ENCODE measurements at regions not wholly inside any gene's neighbourhood (a gene's known extent, or its start where the extent isn't known, plus 50 kb on each side); places are given as distances from the start of the nearest gene placed in this dataset.

DNA sequence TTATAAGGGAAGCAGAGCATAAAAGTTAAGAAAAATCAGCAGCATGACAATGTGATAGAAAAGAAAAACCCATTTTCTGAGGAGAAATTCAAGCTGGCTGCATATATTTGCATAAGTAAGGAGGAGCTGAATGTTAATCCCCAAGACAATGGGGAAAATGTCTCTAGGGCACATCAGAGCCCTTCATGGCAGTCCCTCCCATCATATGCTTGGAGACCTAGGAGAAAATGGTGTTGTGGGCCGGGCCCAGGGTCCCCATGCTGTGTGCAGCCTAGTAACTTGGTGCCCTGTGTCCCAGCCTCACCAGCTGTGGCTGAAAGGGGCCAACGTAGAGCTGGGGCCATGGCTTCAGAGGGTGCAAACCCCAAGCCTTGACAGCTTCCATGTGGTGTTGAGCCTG lies 100.6 kb upstream of the PLPPR4 start:
- no peak for DNase-seq (ENCODE audit: low read depth)

DNA sequence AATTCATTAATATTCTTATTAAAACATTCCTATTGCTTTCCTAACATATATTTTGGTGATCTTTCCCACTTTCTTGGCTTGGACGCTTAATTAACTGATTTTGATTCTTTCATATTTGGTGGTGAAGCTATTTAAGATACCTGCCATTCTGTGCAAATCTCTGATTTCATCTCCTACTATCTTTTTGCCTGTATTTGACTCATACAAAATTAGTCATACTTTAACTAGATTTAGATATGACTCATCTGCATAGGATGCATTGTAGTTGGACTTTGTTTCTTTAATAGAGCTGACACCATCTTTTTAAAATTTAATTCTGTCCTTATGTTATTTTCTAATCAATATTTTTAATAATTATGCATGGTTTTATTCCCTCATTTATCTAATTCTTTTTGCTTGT lies 93.8 kb upstream of the PLPPR4 start:
- peak; percentile 70 for DNase-seq (ENCODE audit: low read depth)

DNA sequence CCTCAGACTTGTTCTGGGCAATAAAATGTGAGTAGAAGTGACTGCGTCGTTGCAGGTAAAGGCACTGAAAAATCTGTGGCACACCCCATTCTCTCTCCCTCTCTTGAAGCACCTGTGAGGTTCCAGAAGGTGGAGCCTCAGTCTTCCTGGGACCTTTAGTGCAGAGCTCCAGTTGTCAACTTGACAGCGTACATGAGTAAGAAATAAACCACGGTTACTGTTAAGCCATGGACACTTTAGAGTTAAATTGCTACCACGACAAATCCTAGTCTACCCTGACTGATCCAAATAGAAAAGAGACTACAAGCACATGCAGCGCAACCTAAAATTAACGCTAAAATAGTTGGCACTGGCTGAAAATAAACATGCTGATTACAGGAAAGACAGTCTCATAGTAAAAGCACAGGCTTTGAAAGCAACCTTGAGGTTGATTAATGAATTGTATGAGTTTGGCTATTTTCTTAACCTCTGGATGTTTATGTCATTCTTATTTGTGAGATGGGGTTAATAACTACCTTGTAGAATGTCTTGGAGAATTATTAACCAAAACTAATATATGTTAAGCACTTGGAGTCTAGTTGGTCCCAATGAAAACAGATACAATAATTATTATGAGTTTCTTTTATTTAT lies 93.0 kb upstream of the PLPPR4 start:
- DNase-seq (ENCODE audit: low read depth), result peak; percentile 7

DNA sequence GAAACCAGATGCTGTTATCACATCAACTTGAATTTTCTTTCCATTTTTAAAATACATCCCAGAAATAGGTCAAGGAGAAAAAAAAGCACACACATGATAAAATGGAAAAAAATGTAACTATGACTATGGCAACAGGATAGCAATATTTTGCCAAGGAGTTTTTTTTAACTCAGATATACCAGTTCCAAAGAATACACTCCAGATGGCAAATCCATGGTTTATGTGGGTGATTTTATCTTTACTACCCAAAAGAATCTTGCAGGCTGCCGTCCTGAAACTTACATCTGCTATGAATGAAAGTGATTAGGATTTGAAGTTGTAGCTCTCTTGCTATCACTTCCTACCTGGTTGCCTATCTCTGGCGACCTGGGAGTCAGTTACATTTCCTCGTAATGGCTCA lies 91.0 kb upstream of the PLPPR4 start:
- DNase-seq (ENCODE audit: low read depth), result no peak

DNA sequence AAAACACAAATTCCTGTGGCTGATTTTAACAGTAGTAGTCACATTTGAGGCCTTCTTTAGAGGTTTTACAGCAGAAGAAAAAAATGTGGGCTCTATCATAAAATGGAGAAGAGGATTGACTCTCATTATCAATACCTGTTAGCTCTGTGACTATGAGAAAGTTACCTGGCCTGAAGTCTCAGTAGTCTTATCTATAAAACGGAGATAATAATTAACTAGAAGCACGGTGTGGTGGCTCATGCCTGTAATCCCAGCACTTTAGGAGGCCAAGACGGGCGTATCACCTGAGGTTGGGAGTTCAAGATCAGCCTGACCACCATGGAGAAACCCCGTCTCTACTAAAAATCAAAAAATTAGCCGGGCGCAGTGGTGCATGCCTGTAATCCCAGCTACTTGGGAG lies 90.4 kb upstream of the PLPPR4 start:
- peak; percentile 22 for DNase-seq (ENCODE audit: low read depth)

DNA sequence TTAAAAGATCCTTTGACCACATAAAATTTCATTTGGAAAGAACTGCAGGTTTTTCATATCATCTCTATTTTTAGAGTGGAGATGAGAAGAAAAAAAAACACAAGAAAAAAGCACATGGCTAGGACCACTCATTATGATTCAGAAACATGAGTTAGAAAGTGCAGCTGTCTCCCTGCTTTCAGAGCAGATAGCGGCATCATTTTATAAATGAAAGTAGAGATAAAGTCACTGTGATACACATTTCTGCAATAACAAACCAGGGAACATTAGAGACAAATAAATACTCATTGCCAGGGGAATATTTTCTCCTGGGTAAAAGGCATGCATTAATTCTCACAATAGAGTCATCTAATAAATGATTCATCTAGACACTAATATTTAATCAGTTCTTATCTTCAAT lies 87.5 kb upstream of the PLPPR4 start:
- no peak for DNase-seq (ENCODE audit: low read depth)

DNA sequence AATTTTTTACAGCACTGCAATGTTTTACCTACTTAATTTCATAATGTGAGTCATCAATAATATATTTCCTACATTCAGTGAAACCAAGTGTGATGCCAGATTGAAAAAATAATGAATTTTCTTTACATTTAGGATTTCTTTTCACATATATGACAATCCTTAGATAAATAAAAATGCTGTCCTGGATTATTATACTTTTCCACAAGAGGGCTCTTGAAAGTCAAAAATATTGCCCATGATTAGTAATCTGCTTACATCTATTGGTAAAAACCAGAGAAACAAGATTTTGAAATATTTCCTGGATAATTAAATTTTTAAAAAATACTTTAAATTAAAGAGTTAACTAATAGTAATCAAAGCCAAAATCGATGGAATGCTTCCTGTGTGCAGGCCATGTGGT lies 86.8 kb upstream of the PLPPR4 start:
- no peak for DNase-seq (ENCODE audit: low read depth)

DNA sequence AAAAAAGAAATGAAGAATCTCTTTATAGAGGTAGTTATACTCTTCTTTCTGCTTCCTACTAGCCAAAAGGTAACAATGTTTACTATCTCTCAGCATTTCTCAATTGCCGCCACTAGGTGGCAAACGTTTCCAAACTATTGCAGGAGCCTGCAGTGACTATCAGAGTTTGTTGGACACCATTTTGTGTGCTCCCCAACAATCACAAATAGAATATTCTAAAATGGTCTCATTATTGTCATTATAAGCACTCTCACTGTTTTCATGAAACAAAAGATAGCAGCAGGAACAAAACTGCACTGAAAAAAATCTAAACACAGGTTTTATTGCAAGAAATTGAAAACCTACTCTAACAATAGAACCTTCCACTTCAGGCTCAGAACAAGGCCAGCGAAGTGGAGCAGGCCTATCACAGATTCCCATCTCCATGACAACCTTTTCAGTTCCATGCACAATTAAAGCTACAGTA lies 83.9 kb upstream of the PLPPR4 start:
- peak; percentile 84 for DNase-seq (ENCODE audit: low read depth)

DNA sequence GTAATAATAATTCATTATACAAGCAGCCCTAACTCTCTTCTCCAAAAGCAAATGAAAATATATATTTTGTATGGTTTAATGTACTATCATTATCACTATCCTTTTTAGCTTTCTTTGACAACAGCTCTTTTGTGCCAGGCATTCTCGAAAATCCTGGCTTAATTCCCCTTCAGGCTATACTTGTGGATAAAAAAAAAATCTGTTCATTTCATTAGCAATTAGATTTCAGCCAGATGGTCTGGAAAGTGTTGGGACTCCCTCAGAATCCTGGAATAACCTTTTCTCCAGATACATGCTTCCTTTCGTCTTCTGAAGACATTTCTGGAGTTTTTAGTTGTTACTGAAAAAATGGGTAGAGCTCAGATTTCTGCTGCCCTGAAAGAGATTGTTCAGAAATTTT lies 83.4 kb upstream of the PLPPR4 start:
- DNase-seq (ENCODE audit: low read depth), result no peak

DNA sequence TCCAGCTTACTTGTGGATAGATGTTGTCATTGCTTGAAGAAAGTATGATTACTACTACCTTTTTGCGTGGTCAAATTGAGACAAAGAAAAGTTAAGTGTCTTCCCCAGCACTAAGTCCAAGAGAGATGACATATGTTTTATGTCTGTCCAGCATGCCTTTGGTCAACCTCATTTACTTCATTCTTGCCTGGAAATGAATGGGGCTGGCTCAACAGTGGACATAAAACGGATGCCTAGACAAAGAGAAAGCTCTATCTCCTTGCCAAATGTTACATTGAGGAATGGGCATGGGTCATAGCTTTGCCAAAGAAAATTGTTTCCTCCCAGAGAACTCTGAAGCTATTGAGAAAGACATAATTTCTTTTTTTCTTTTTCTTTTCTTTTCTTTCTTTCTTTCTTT lies 82.4 kb upstream of the PLPPR4 start:
- DNase-seq (ENCODE audit: low read depth), result no peak

DNA sequence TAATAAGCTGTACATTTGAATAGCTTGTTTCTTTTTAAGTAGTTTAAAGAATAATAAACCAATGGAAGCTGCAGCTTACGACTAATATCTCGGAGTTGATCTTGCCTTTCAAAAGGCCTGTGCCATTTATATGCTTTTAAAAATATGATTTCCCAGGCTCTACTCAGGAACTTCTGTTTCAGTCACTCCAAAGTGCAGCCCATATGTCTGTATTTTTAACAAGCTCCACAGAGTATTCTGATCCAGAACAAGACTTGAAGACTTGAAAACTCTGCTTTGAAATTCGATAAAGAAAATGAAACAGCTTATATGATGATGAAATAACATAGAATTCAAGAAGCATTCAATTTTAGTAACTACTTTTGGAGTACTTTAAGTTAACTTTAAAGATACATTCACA lies 79.1 kb upstream of the PLPPR4 start:
- DNase-seq (ENCODE audit: low read depth), result no peak

DNA sequence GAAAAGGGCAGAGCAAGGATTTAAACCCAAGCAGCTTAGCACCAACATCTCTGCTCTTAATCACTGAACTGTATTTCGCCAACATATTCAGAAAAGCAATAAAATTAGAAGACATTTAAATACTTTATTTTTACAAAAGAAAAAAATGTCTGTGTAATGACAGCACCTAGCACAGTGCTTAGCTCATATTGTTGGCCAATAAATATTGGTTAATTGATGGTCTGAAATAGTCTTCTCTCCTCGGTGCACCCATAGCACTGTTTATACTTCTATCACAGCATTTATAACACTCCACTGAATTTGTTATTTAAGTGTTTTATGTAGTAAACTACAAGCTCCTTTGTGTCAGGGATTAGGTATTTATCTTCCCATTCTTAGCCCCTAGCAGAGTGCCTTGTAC lies 70.9 kb upstream of the PLPPR4 start:
- no peak for DNase-seq (ENCODE audit: low read depth)

DNA sequence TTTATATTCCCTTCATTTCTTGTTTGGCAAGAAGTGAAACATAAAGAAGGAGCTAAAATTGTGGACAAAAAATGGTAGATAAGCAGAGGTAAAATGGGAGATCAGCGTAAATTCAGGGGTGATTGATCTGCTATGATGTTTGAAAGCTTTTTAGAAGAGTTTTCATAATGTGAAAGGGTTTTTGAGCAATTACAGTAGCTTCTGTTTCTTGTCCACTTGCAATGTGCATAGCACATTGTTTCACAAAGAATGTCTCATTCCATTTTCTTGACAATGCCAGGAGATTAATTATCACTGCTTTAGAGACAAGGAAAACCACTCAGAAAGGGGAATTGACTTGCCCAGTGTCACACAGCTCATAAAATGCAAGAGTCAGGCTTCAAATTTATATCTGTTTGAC lies 65.9 kb upstream of the PLPPR4 start:
- no peak for DNase-seq (ENCODE audit: low read depth)

DNA sequence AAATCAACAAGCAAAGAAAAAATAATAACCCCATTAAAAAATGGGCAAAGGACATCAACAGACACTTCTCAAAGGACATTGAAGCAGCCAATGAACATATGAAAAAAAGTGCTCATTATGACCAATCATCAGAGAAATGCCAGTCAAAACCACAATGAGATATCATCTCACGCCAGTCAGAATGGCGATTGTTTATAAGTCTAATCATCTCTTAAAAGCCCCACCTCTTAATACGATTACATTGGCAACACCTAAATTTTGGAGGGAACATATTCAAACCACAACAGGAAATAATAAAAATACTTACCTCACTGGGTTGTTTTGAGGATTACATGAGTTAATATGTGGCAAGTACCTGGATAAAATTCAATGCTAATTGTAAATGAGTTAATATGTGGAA lies 57.1 kb upstream of the PLPPR4 start:
- peak; percentile 66 for DNase-seq (ENCODE audit: low read depth)

All from M059J (cell line).